ENCODE measurements at regions not wholly inside any gene's neighbourhood (a gene's known extent, or its start where the extent isn't known, plus 50 kb on each side); places are given as distances from the start of the nearest gene placed in this dataset.

DNA sequence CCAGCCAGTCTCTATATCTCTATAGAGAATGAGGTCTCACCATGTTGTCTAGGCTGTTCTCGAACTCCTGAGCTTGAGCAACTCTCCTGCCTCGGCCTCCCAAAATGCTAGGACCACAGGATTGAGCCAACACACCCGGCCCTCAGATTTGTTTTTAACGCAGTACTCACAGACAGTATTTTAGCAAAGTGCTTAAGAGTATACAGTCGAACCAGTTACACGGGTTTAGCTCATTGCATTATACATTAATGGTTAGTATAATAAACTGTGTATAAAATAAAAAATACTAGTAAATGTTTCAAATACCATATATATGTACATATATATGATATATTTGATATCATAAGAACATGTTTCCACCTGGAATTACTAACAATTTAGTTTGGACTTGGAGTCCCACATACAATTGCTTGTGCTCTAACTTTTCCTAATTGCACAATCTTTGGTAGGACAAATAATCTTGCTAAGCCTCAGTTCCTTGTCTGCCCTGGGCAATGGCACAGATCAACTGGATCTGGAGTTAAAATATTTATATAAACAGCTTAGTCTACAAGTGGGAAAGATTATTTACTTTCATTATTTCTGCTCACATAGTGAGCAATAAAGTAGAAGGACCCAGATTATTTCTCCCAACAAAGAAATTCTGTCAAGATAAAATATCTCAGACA is 508.9 kb upstream of the LRATD1 start:
- TF ChIP-seq, protein P1, sequence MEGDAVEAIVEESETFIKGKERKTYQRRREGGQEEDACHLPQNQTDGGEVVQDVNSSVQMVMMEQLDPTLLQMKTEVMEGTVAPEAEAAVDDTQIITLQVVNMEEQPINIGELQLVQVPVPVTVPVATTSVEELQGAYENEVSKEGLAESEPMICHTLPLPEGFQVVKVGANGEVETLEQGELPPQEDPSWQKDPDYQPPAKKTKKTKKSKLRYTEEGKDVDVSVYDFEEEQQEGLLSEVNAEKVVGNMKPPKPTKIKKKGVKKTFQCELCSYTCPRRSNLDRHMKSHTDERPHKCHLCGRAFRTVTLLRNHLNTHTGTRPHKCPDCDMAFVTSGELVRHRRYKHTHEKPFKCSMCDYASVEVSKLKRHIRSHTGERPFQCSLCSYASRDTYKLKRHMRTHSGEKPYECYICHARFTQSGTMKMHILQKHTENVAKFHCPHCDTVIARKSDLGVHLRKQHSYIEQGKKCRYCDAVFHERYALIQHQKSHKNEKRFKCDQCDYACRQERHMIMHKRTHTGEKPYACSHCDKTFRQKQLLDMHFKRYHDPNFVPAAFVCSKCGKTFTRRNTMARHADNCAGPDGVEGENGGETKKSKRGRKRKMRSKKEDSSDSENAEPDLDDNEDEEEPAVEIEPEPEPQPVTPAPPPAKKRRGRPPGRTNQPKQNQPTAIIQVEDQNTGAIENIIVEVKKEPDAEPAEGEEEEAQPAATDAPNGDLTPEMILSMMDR (optimal IDR thresholded peaks at IDR 0.05 in 1 of 3, IDR thresholded peaks at IDR 0.05 in 1 of 3, conservative IDR thresholded peaks at IDR 0.05 in 1 of 3; ENCODE audit: extremely low read depth in 1 of 3, insufficient read depth in 2 of 3, low read length in 3 of 3), result no peak
- TF ChIP-seq EZH2 (IDR thresholded peaks at IDR 0.05; ENCODE audit: low read length), result no peak
- no peak overlapping the region for H3K4me3 ChIP-seq (ENCODE audit: control insufficient read depth in 2 of 3, extremely low read depth in 1 of 3, insufficient read depth in 2 of 3, low read depth in 1 of 3, low read length in 3 of 3)
- no peak overlapping the region for H3K27ac ChIP-seq (ENCODE audit: control insufficient read depth, insufficient read depth, low read length)
- H3K79me2 ChIP-seq (ENCODE audit: control insufficient read depth, insufficient read depth, low read length), result no peaks in the 10 kb centered on the region
- no peaks in the 10 kb centered on the region for H3K9me1 ChIP-seq (ENCODE audit: control insufficient read depth, extremely low read depth, insufficient read depth, low read length)
- no peak overlapping the region for H3K9ac ChIP-seq (ENCODE audit: control insufficient read depth, extremely low read depth, insufficient read depth, low read length)
- no peaks in the 10 kb centered on the region for H3K36me3 ChIP-seq (ENCODE audit: control insufficient read depth in 2 of 2, extremely low read depth in 1 of 2, insufficient read depth in 2 of 2, low read length in 2 of 2)
- dilution Hi-C loops (cut with MboI; ENCODE audit: extremely low pct_ligation_motif_present, low sequenced_read_pairs), result no loop called here
- H2AFZ ChIP-seq (ENCODE audit: control insufficient read depth, low read length), result no peak overlapping the region
- FAIRE-seq (no peak), DNase-seq (ENCODE audit: low read depth, low spot score) (no peak)
- no peaks in the 10 kb centered on the region for H3K4me1 ChIP-seq (ENCODE audit: control insufficient read depth, extremely low read depth, insufficient read depth, low read length)
- no peaks in the 10 kb centered on the region for H4K20me1 ChIP-seq (ENCODE audit: control insufficient read depth, extremely low read depth, insufficient read depth, low read length)
- H3K27me3 ChIP-seq (ENCODE audit: control insufficient read depth, extremely low read depth, insufficient read depth, low read length), result no peaks in the 10 kb centered on the region
- H3K9me3 ChIP-seq (ENCODE audit: control insufficient read depth, low read depth, low read length), result no peaks in the 10 kb centered on the region
- no peak overlapping the region for H3K4me2 ChIP-seq (ENCODE audit: control insufficient read depth, extremely low read depth, insufficient read depth, low read depth, low read length)

DNA sequence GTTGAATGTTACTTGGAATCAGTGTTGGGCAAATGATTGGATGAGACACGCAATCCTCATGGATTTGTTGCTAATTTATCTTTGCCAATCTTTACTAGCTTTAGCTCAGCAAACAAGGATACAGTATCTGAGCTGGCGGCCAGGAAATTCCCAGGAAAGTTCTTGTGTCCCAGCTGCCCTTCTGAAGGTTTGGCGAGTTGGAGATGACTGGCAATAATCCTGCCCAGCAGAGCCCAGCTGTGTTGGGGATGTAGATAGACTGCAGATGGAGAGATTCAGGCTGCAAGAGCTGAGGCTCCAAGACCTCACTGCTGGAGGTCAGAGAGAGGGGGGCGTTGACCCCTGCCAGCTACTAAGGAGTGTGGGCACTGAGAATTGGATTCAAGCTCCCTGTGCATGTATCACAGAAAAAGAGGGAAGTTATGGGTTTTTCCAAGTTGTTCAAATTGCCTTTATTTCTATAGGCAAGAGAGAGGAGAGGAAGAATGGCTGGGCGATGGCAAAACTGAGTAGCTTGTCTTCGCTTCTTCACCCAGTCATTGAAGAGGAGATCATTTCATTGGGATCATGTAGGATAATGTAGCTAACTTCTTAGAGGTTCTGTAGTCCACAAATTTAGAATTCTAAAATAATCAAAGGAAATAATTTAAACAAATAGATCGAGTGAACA is 506.8 kb upstream of the LRATD1 start:
- dilution Hi-C loops (cut with MboI; ENCODE audit: extremely low pct_ligation_motif_present, low sequenced_read_pairs), result no loop called here

More for the DNA sequence above, 506.8 kb upstream of the LRATD1 start:
- no peak overlapping the region for H3K4me3 ChIP-seq (ENCODE audit: control insufficient read depth in 2 of 3, extremely low read depth in 1 of 3, insufficient read depth in 2 of 3, low read depth in 1 of 3, low read length in 3 of 3)
- no peaks in the 10 kb centered on the region for H3K79me2 ChIP-seq (ENCODE audit: control insufficient read depth, insufficient read depth, low read length)
- FAIRE-seq (no peak), DNase-seq (ENCODE audit: low read depth, low spot score) (no peak)
- H3K4me1 ChIP-seq (ENCODE audit: control insufficient read depth, extremely low read depth, insufficient read depth, low read length), result no peaks in the 10 kb centered on the region
- H3K9ac ChIP-seq (ENCODE audit: control insufficient read depth, extremely low read depth, insufficient read depth, low read length), result no peak overlapping the region
- H3K27ac ChIP-seq (ENCODE audit: control insufficient read depth, insufficient read depth, low read length), result no peak overlapping the region
- H3K9me3 ChIP-seq (ENCODE audit: control insufficient read depth, low read depth, low read length), result no peaks in the 10 kb centered on the region
- no peak overlapping the region for H3K4me2 ChIP-seq (ENCODE audit: control insufficient read depth, extremely low read depth, insufficient read depth, low read depth, low read length)
- no peaks in the 10 kb centered on the region for H4K20me1 ChIP-seq (ENCODE audit: control insufficient read depth, extremely low read depth, insufficient read depth, low read length)
- no peak for TF ChIP-seq EZH2 (IDR thresholded peaks at IDR 0.05; ENCODE audit: low read length)
- TF ChIP-seq, protein P1 (optimal IDR thresholded peaks at IDR 0.05 in 1 of 3, IDR thresholded peaks at IDR 0.05 in 1 of 3, conservative IDR thresholded peaks at IDR 0.05 in 1 of 3; ENCODE audit: extremely low read depth in 1 of 3, insufficient read depth in 2 of 3, low read length in 3 of 3), result no peak
- H3K9me1 ChIP-seq (ENCODE audit: control insufficient read depth, extremely low read depth, insufficient read depth, low read length), result no peaks in the 10 kb centered on the region
- no peak overlapping the region for H2AFZ ChIP-seq (ENCODE audit: control insufficient read depth, low read length)
- H3K27me3 ChIP-seq (ENCODE audit: control insufficient read depth, extremely low read depth, insufficient read depth, low read length), result no peaks in the 10 kb centered on the region
- no peaks in the 10 kb centered on the region for H3K36me3 ChIP-seq (ENCODE audit: control insufficient read depth in 2 of 2, extremely low read depth in 1 of 2, insufficient read depth in 2 of 2, low read length in 2 of 2)
